ENCODE measurements at regions not wholly inside any gene's neighbourhood (a gene's known extent, or its start where the extent isn't known, plus 50 kb on each side); places are given as distances from the start of the nearest gene placed in this dataset.

DNA sequence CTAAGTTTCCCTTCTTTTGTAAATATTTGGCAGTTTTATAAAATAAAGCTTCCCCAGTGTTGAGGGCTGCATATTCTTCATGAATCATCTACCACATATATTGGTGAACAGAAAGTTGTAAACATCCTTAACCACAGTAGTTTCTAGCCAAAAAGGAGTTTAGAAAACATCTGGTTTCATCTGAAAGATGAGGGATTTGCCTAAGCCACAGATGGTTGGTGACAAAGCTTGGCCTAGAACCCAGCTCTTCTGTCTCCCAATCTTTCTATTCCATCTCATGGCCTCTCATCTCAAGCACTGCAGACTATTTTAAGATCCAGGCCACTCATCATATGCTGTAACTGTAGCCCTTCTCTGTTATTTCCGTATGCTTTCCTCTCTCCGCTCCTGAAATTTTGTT lies 232.3 kb upstream of the TRPM3 start:
- no peak for DNase-seq
- Histone ChIP-seq H3K9me3 (replicated peaks in 1 of 3) (no peaks in the 10 kb centered on the region), H3K27ac (no peak overlapping the region), H3K4me1 (replicated peaks in 1 of 2) (no peaks in the 10 kb centered on the region), H3K27me3 (no peaks in the 10 kb centered on the region), H3K4me3 (no peak overlapping the region), H3K36me3 (replicated peaks in 1 of 2) (no peaks in the 10 kb centered on the region)
- intact Hi-C loops (cut with DNase I): no loop called here
- no peak for TF ChIP-seq POLR2A (IDR thresholded peaks at IDR 0.05)
- TF ChIP-seq, protein P1, sequence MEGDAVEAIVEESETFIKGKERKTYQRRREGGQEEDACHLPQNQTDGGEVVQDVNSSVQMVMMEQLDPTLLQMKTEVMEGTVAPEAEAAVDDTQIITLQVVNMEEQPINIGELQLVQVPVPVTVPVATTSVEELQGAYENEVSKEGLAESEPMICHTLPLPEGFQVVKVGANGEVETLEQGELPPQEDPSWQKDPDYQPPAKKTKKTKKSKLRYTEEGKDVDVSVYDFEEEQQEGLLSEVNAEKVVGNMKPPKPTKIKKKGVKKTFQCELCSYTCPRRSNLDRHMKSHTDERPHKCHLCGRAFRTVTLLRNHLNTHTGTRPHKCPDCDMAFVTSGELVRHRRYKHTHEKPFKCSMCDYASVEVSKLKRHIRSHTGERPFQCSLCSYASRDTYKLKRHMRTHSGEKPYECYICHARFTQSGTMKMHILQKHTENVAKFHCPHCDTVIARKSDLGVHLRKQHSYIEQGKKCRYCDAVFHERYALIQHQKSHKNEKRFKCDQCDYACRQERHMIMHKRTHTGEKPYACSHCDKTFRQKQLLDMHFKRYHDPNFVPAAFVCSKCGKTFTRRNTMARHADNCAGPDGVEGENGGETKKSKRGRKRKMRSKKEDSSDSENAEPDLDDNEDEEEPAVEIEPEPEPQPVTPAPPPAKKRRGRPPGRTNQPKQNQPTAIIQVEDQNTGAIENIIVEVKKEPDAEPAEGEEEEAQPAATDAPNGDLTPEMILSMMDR (IDR thresholded peaks at IDR 0.05): no peak
- WGBS, 4 donors: 79 to 93% (median 85%) methylated on average over 2 of the region's 2 CpGs

- Histone ChIP-seq H3K4me3 (no peak overlapping the region), H3K36me3 (replicated peaks in 1 of 2) (no peaks in the 10 kb centered on the region), H3K27me3 (no peaks in the 10 kb centered on the region), H3K4me1 (replicated peaks in 1 of 2) (no peaks in the 10 kb centered on the region), H3K27ac (no peak overlapping the region), H3K9me3 (replicated peaks in 1 of 3) (no peaks in the 10 kb centered on the region)
- TF ChIP-seq, protein P1 (IDR thresholded peaks at IDR 0.05): no peak
- no peak for TF ChIP-seq POLR2A (IDR thresholded peaks at IDR 0.05)
- no peak for DNase-seq
- WGBS, 4 donors: 62 to 82% (median 73%) methylated on average over 5 of the region's 5 CpGs
- intact Hi-C loops (cut with DNase I): no loop called here
These were observed 231.4 kb upstream of the TRPM3 start for GRCh38 chr9:71352837-71353236.

- intact Hi-C loops (cut with DNase I): no loop called here
- H3K36me3 ChIP-seq (replicated peaks in 1 of 2): no peaks in the 10 kb centered on the region
- TF ChIP-seq POLR2A (IDR thresholded peaks at IDR 0.05): no peak
- TF ChIP-seq, protein P1 (IDR thresholded peaks at IDR 0.05): no peak
- no peak overlapping the region for H3K27ac ChIP-seq
- DNase-seq: no peak
- WGBS, 4 donors: 74 to 85% (median 83%) methylated on average over 4 of the region's 4 CpGs
- no peak overlapping the region for H3K4me3 ChIP-seq
- H3K27me3 ChIP-seq: no peaks in the 10 kb centered on the region
- no peaks in the 10 kb centered on the region for H3K9me3 ChIP-seq (replicated peaks in 1 of 3)
- no peaks in the 10 kb centered on the region for H3K4me1 ChIP-seq (replicated peaks in 1 of 2)
These were observed 227.8 kb upstream of the TRPM3 start for GRCh38 chr9:71349218-71349617.

- WGBS, 4 donors: 69 to 79% (median 73%) methylated on average over 3 of the region's 3 CpGs
- DNase-seq: no peak
- TF ChIP-seq, protein P1 (IDR thresholded peaks at IDR 0.05): no peak
- TF ChIP-seq POLR2A (IDR thresholded peaks at IDR 0.05): no peak
These were observed 211.9 kb upstream of the TRPM3 start for GRCh38 chr9:71333321-71333720.

More at GRCh38 chr9:71333321-71333720, 211.9 kb upstream of the TRPM3 start:
- intact Hi-C loops (cut with DNase I): no loop called here
- H3K9me3 ChIP-seq (replicated peaks in 1 of 3): no peaks in the 10 kb centered on the region
- H3K27ac ChIP-seq: no peak overlapping the region
- no peaks in the 10 kb centered on the region for H3K27me3 ChIP-seq
- H3K4me3 ChIP-seq: no peak overlapping the region
- H3K4me1 ChIP-seq (replicated peaks in 1 of 2): no peaks in the 10 kb centered on the region
- H3K36me3 ChIP-seq (replicated peaks in 1 of 2): no peaks in the 10 kb centered on the region
